H1 (cell line): ENCODE measurements at regions not wholly inside any gene's neighbourhood (a gene's known extent, or its start where the extent isn't known, plus 50 kb on each side); places are given as distances from the start of the nearest gene placed in this dataset.
A peak's percentile ranks its signal among the peaks of the same experiment; 100 is the strongest.

Experiments used
- BCL11A ChIP-seq, 2 experiments: IDR thresholded peaks; one replicate each; pipeline ENCODE4 v1.6.1; 2011; ENCODE audit warnings: low read depth in 2 of 2, low read length in 2 of 2, mild to moderate bottlenecking in 2 of 2
- CEBPB ChIP-seq: IDR thresholded peaks from 2 replicates; pipeline ENCODE4 v1.6.1; 2012; ENCODE audit warnings: low read depth, low read length
- CREB1 ChIP-seq: IDR thresholded peaks from 2 replicates; pipeline ENCODE4 v1.6.1; 2012; ENCODE audit warnings: inconsistent platforms
- EZH2 ChIP-seq: fragments of 200-600 bp; sonication (generic); IDR thresholded peaks from 2 replicates; pipeline ENCODE4 v1.7.1; 2012; ENCODE audit warnings: low read depth, mild to moderate bottlenecking, moderate library complexity, low read length, inconsistent platforms; ENCODE audit not compliant: severe bottlenecking
- FOSL1 ChIP-seq: IDR thresholded peaks from 2 replicates; pipeline ENCODE4 v1.6.1; 2011; ENCODE audit warnings: mild to moderate bottlenecking, low read depth, low read length, moderate library complexity; ENCODE audit not compliant: insufficient read depth
- KDM5A ChIP-seq: fragments of 200-600 bp; IDR thresholded peaks from 2 replicates; pipeline ENCODE4 v1.7.1; 2012; ENCODE audit warnings: mild to moderate bottlenecking, low read length, inconsistent platforms, mixed read lengths
- POLR2A ChIP-seq, 2 experiments: IDR thresholded peaks; 1 replicate in 1 of 2; 2 replicates in 1 of 2; pipeline ENCODE4 v1.6.1; 2011; ENCODE audit warnings: low read depth in 2 of 2, low read length in 2 of 2, mild to moderate bottlenecking in 2 of 2; ENCODE audit errors: control extremely low read depth in 1 of 2
- RAD21 ChIP-seq, 2 experiments: IDR thresholded peaks in 1 of 2; conservative IDR thresholded peaks in 1 of 2; 2 replicates each; pipeline ENCODE4 v1.6.1; 2011; ENCODE audit warnings: low read depth in 2 of 2, low read length in 2 of 2, improper control_type of control experiment in 1 of 2, inconsistent platforms in 1 of 2, mild to moderate bottlenecking in 1 of 2, moderate library complexity in 1 of 2
- SP1 ChIP-seq: IDR thresholded peaks from 2 replicates; pipeline ENCODE4 v1.6.1; 2011; ENCODE audit warnings: low read depth, low read length
- TBP ChIP-seq: IDR thresholded peaks from 2 replicates; pipeline ENCODE4 v1.6.1; 2011; ENCODE audit warnings: low read depth, low read length, improper control_type of control experiment
- YY1 ChIP-seq: IDR thresholded peaks from 2 replicates; pipeline ENCODE4 v1.6.1; 2011; ENCODE audit warnings: low read depth, mild to moderate bottlenecking, low read length
- TF ChIP-seq, protein P1 (sequence below): IDR thresholded peaks from 2 replicates; pipeline ENCODE4 v1.6.1; 2012; ENCODE audit warnings: low read length, inconsistent platforms
- TF ChIP-seq, protein P2 (sequence below), 3 experiments: IDR thresholded peaks; 1 replicate in 2 of 3; 2 replicates in 1 of 3; pipeline versions ENCODE4 v1.5.1 to v1.6.1; 2011; ENCODE audit warnings: low read length in 3 of 3, mild to moderate bottlenecking in 3 of 3, inconsistent platforms in 2 of 3, low read depth in 1 of 3, moderate library complexity in 1 of 3; ENCODE audit not compliant: insufficient read depth in 1 of 3; ENCODE audit errors: control extremely low read depth in 1 of 3
- TF ChIP-seq, protein P3 (sequence below): IDR thresholded peaks from 2 replicates; pipeline ENCODE4 v1.6.1; 2011; ENCODE audit warnings: low read length, improper control_type of control experiment

DNA sequence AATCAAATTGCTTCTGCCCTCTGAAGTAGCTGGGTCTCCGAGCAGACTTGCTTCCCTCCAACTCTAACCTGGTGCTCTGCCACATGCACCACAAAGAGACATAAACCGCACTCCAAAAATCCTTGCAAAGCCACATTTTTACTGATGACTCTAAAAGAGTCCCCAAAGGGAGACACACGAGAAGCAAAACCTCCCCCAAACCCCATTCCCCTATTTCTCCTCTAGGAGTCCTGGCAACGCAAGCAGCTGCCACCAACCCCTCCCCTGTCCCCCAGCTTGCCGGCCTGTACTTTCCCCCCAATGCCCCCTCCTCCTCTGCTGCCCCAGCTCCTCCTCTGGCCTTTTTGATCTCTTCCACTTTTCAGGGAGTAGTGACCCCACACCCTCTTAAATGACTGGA is 180.1 kb upstream of the ARID1B start:
- TF ChIP-seq, protein P1, sequence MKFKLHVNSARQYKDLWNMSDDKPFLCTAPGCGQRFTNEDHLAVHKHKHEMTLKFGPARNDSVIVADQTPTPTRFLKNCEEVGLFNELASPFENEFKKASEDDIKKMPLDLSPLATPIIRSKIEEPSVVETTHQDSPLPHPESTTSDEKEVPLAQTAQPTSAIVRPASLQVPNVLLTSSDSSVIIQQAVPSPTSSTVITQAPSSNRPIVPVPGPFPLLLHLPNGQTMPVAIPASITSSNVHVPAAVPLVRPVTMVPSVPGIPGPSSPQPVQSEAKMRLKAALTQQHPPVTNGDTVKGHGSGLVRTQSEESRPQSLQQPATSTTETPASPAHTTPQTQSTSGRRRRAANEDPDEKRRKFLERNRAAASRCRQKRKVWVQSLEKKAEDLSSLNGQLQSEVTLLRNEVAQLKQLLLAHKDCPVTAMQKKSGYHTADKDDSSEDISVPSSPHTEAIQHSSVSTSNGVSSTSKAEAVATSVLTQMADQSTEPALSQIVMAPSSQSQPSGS = no peak
- TF ChIP-seq CREB1 (no peak), EZH2 (no peak), SP1 (no peak), RAD21 (IDR thresholded peaks at IDR 0.05 in 1 of 2, conservative IDR thresholded peaks at IDR 0.05 in 1 of 2; ENCODE audit: low read depth in 2 of 2, low read length in 2 of 2) (no peak), BCL11A (IDR thresholded peaks at IDR 0.05; ENCODE audit: low read depth in 2 of 2, low read length in 2 of 2) (no peak), CEBPB (no peak), TBP (no peak), POLR2A (IDR thresholded peaks at IDR 0.05; ENCODE audit: control extremely low read depth in 1 of 2, low read depth in 2 of 2, low read length in 2 of 2) (no peak), YY1 (no peak), KDM5A (no peak), FOSL1 (no peak)
- TF ChIP-seq, protein P2, sequence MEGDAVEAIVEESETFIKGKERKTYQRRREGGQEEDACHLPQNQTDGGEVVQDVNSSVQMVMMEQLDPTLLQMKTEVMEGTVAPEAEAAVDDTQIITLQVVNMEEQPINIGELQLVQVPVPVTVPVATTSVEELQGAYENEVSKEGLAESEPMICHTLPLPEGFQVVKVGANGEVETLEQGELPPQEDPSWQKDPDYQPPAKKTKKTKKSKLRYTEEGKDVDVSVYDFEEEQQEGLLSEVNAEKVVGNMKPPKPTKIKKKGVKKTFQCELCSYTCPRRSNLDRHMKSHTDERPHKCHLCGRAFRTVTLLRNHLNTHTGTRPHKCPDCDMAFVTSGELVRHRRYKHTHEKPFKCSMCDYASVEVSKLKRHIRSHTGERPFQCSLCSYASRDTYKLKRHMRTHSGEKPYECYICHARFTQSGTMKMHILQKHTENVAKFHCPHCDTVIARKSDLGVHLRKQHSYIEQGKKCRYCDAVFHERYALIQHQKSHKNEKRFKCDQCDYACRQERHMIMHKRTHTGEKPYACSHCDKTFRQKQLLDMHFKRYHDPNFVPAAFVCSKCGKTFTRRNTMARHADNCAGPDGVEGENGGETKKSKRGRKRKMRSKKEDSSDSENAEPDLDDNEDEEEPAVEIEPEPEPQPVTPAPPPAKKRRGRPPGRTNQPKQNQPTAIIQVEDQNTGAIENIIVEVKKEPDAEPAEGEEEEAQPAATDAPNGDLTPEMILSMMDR (IDR thresholded peaks at IDR 0.05; ENCODE audit: control extremely low read depth in 1 of 3, insufficient read depth in 1 of 3, low read depth in 1 of 3, low read length in 3 of 3) = peak in 1 of 3 experiments; percentile 1; a peak in 1 of 4 replicates
- TF ChIP-seq, protein P3, sequence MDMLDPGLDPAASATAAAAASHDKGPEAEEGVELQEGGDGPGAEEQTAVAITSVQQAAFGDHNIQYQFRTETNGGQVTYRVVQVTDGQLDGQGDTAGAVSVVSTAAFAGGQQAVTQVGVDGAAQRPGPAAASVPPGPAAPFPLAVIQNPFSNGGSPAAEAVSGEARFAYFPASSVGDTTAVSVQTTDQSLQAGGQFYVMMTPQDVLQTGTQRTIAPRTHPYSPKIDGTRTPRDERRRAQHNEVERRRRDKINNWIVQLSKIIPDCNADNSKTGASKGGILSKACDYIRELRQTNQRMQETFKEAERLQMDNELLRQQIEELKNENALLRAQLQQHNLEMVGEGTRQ = no peak
